ENCODE measurements at regions not wholly inside any gene's neighbourhood (a gene's known extent, or its start where the extent isn't known, plus 50 kb on each side); places are given as distances from the start of the nearest gene placed in this dataset.

DNA sequence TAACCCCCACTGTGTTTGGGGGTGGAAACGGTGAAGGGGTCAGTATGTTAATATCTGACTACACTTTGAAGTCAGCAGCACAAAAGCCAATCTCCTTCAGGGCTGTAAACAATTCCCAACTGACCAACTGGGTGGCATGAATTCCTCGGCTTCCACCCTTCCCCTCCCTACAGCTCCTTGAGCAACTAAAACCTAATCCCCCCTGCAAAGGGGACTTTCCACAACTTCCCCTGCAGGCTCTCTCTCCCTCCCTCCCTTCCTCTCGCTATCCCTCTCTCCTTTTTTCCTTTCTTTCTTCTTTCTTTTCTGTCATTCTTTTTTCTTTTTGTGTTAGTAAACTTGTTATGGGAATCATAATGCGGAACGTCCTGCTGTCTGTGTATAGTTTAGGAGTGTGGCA, 65.1 kb upstream of the PTCH1 start:
- no peak for DNase-seq
- CTCF ChIA-PET = interaction anchor here (0.6 kb wide), 1 partner anchor 27 kb away, joined by 4 read pairs; no protein-coding TSS in a partner anchor
- Histone ChIP-seq H4K5ac (ENCODE audit: low read depth, low read length) (no peak overlapping the region), H3K14ac (replicated peaks; ENCODE audit: low read depth, low read length) (no peak overlapping the region), H4K8ac (ENCODE audit: low read depth in 2 of 2, low read length in 2 of 2) (no peak overlapping the region), H3K27me3 (ENCODE audit: control insufficient read depth, insufficient read depth, low read length) (peaks cover 18% of the 10 kb centered on the region), H4K91ac (ENCODE audit: insufficient read depth, low read depth, low read length) (no peak overlapping the region), H3K27ac (ENCODE audit: insufficient read depth, low read length) (no peak overlapping the region), H3K4me3 (ENCODE audit: insufficient read depth, low read depth, low read length) (no peak overlapping the region), H2BK20ac (ENCODE audit: low read depth, low read length) (no peak overlapping the region), H3K79me1 (ENCODE audit: low read depth in 1 of 2, low read length in 2 of 2) (no peaks in the 10 kb centered on the region), H2BK120ac (ENCODE audit: low read depth, low read length) (no peak overlapping the region), H2BK15ac (ENCODE audit: low read depth, low read length) (no peak overlapping the region), H2AK5ac (ENCODE audit: low read depth, low read length) (no peak overlapping the region), H3K9ac (ENCODE audit: low read depth, low read length) (no peak overlapping the region), H2AK9ac (replicated peaks; ENCODE audit: low read depth, low read length, poor library complexity) (no peak overlapping the region), H3K4me2 (ENCODE audit: low read depth, low read length) (no peak overlapping the region), H3K23ac (ENCODE audit: low read depth, low read length) (no peak overlapping the region), H3K9me3 (ENCODE audit: control insufficient read depth, insufficient read depth, low read length) (no peaks in the 10 kb centered on the region; the same call in 1 of the 2 replicates), H3K18ac (ENCODE audit: low read depth, low read length) (no peak overlapping the region), H3K4me1 (ENCODE audit: control insufficient read depth, insufficient read depth, low read length) (no peaks in the 10 kb centered on the region; the same call in 1 of the 2 replicates), H3K56ac (ENCODE audit: extremely low read depth, insufficient read depth, low read length) (no peak overlapping the region), H3K4ac (ENCODE audit: low read depth, low read length) (no peak overlapping the region), H3K9me1 (ENCODE audit: insufficient read depth, low read length) (no peaks in the 10 kb centered on the region), H2BK5ac (ENCODE audit: low read depth, low read length, poor library complexity, severe bottlenecking) (no peak overlapping the region), H4K20me1 (ENCODE audit: insufficient read depth, low read length) (no peaks in the 10 kb centered on the region), H3K36me3 (ENCODE audit: control insufficient read depth, insufficient read depth, low read length) (no peaks in the 10 kb centered on the region), H2AFZ (replicated peaks; ENCODE audit: low read length, poor library complexity) (no peak overlapping the region)
- POLR2A ChIA-PET (ENCODE audit: unreplicated experiment) = no interaction called here
- dilution Hi-C loops (cut with HindIII; ENCODE audit: low sequenced_read_pairs, unreplicated experiment) = no loop called here
- intact Hi-C loops (cut with micrococcal nuclease) = no loop called here
- TF ChIP-seq NFE2L2 (IDR thresholded peaks at IDR 0.05; ENCODE audit: low read depth, low read length) (no peak), CHD1 (IDR thresholded peaks at IDR 0.05; ENCODE audit: low read depth, low read length) (no peak), SMC3 (IDR thresholded peaks at IDR 0.05; ENCODE audit: low read depth, low read length) (no peak), MXI1 (IDR thresholded peaks at IDR 0.05; ENCODE audit: borderline replicate concordance, low read depth, low read length) (no peak), MAFK (IDR thresholded peaks at IDR 0.05; ENCODE audit: low read depth, low read length) (no peak), POLR2A (IDR thresholded peaks at IDR 0.05; ENCODE audit: low read depth, low read length) (no peak)
- TF ChIP-seq, protein P1, sequence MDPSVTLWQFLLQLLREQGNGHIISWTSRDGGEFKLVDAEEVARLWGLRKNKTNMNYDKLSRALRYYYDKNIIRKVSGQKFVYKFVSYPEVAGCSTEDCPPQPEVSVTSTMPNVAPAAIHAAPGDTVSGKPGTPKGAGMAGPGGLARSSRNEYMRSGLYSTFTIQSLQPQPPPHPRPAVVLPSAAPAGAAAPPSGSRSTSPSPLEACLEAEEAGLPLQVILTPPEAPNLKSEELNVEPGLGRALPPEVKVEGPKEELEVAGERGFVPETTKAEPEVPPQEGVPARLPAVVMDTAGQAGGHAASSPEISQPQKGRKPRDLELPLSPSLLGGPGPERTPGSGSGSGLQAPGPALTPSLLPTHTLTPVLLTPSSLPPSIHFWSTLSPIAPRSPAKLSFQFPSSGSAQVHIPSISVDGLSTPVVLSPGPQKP (IDR thresholded peaks at IDR 0.05; ENCODE audit: borderline replicate concordance, low read depth, low read length) = no peak
- no peak for ATAC-seq (ENCODE audit: low read depth)
- in situ Hi-C loops (cut with MboI; ENCODE audit: low sequenced_read_pairs) = no loop called here
- no TSS peak for BruUV-seq (replicated peaks)
- WGBS, 2 experiments (ENCODE audit: extremely low coverage in 2 of 2, insufficient read length in 1 of 2) = 50% methylated on average over 1 of the region's 5 CpGs; no CpG with 5 or more reads in 1 of the 2 experiments
